SW 1271 (cell line): ENCODE measurements at regions not wholly inside any gene's neighbourhood (a gene's known extent, or its start where the extent isn't known, plus 50 kb on each side); places are given as distances from the start of the nearest gene placed in this dataset.

Experiments used
- DNase-seq, 2 experiments: peaks; one replicate each; lab custom pipeline; 2025; lab: John Stamatoyannopoulos, UW

DNA sequence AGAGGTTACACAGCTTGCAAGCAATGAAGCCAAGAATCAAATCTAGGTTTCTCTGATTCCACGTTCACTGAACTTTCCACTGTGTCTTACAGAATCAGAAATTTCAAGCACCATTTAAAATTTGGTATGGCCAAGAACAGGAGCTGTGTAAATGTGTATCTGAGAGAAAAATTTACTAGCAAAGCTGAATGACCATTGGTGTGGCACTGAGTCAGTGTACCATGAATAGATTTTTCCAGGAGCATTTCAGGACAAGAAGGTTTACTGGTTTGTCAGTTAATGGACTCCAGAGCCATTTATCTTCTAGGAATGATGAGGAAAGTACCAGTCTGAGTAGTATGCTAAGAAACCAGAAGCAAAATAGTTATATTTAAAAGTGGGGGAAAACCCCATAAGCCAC is 269.4 kb upstream of the FAT3 start:
- no peak for DNase-seq

GRCh38 chr11:91952056-91952455 is 272.6 kb upstream of the FAT3 start:
- DNase-seq: no peak

- no peak for DNase-seq
These were observed 277.3 kb upstream of the FAT3 start for GRCh38 chr11:91947215-91947820.

GRCh38 chr11:91946397-91946951 is 278.1 kb upstream of the FAT3 start:
- DNase-seq: no peak

DNA sequence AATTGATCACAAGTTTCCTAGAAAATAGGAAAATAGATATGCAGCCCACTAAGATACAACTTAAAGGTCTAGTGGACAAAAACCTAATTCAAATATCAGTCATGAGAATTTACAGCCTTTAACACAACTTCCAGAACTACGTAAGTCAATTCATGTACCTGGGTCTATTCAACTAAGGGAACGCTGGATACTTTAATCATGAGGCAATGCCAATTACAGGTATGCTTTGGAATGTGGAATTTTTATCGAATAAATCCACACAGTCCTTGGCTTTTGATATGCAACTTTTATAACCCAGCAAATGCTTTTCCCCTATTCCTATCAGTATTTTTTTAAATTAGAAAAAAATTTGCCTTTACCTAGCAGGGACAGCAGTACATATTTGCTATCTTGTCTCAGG is 289.5 kb upstream of the FAT3 start:
- DNase-seq: no peak

- no peak for DNase-seq
These were observed 292.3 kb upstream of the FAT3 start for GRCh38 chr11:91932151-91932821.

- no peak for DNase-seq
These were observed 297.2 kb upstream of the FAT3 start for GRCh38 chr11:91927448-91927847.

- no peak for DNase-seq
These were observed 297.7 kb upstream of the FAT3 start for GRCh38 chr11:91926965-91927364.

- DNase-seq: no peak
These were observed 301.8 kb upstream of the FAT3 start for GRCh38 chr11:91922846-91923245.

DNA sequence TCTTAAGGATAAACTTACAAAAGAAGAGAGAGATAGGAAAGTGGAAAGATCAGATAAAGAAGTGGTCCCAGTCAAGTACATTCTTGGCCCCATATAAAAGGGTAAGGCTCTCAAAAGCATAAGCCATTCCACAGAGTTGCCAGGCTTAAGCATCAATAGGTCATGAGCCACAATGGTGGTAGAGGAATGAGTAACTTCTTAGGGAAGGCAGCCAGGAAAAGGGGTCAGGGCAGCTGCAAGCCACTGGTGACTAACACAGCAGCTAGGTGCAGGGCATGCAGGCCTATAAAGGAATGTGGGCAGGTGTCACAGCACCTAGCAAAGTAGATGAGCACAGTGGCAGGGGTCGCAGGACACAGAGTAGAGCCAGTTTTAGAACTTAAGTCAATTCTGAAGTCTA is 302.6 kb upstream of the FAT3 start:
- no peak for DNase-seq

- no peak for DNase-seq
These were observed 311.2 kb upstream of the FAT3 start for GRCh38 chr11:91913407-91913806.

DNA sequence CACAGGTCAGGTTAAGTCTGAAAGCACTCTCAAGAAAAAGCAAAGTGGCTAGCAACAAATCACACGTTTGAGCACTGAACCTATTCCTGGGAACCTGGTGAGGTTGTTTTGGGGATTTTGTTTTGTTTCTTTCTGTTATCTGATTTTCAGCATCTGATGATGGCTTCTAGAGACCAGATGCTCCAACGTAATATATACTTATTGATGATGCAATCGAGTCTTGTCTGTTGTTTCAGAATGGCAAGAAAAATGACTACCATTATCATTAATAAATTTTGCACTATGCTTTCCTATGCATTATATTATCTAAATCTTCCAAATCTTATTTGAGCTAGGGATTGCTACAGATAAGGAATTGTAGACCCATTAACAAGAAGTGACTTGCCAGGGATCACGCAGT is 312.3 kb upstream of the FAT3 start:
- no peak for DNase-seq

- no peak for DNase-seq
These were observed 317.6 kb upstream of the FAT3 start for GRCh38 chr11:91906871-91907624.

GRCh38 chr11:91904792-91905785 is 319.5 kb upstream of the FAT3 start:
- DNase-seq: no peak

- DNase-seq: no peak
These were observed 322.3 kb upstream of the FAT3 start for GRCh38 chr11:91902312-91902711.

GRCh38 chr11:91880660-91881059 is 344.0 kb upstream of the FAT3 start:
- no peak for DNase-seq

DNA sequence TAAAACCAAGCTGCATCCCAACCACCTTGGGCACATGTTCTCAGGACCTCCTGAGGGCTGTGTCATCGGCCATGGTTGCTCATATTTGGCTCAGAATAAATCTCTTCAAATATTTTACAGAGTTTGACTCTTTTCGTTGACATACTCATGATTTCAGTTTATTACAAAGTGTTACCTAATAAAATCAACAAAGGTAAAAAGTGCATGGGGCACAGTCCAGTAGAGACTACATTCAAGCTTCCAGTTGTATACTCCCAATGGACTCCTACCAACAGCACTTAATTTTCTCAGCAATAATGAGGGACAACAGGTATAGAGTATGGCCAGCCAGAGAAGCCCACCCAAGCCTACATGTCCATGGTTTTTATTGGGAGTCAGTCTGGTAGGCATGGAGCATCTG is 347.9 kb upstream of the FAT3 start:
- DNase-seq: no peak

GRCh38 chr11:91872243-91872642 is 352.4 kb upstream of the FAT3 start:
- DNase-seq: no peak

DNA sequence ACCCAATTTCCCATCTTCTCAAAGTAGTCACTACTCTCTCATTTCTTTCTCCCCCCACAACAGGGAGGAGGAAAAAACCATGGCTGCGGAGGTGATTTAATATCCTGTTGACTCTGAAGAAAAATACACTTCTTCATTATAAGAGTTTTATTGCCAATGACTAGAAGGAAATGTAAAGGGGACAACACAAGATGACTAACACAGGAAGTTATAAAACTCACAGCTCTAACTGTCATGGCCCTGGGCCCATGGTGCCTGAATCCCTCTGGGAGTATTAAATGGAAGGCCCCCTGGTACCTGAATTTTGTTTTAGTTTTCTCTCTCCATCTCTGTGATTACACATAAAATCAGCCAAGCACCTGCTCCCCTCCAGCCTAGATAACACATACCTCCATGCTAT is 352.8 kb upstream of the FAT3 start:
- DNase-seq: no peak

DNA sequence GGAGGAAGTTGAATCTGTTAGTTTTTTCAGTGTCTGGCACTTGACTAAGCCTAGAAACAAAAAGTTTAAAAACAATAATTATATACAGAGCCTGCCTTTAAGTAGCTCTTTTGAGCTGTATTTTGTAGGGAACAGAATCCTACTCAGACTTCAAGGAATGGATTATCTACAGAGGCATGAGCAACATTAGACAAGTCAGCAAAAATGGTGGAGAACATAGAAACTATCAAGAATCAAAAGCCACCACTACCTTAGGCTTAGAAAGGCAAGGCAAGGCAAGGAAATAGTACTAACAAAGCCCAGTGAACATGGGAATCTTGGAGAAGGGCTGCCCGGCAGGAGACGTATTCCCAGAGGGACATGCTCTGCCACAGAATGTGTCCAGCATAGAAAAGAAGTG is 353.6 kb upstream of the FAT3 start:
- no peak for DNase-seq

DNA sequence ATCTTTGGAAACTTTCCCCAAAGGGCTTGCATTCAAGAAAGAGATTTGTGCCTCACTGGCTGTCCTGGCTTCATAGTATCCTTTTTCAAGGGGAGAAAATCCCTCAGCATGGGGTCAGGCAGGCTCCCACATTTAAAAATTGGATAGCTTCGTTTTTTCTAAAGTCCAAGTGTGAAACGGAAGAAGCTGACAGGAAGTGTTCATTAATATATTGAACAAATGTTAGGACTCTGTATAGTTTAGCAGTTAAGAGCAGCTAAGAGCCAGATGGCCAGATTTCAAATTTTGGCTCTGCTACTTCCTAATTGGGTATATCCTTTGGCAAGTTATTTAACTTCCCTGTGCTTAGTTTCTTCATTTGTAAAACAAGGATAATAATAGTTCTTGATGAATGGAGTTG is 354.9 kb upstream of the FAT3 start:
- no peak for DNase-seq

DNA sequence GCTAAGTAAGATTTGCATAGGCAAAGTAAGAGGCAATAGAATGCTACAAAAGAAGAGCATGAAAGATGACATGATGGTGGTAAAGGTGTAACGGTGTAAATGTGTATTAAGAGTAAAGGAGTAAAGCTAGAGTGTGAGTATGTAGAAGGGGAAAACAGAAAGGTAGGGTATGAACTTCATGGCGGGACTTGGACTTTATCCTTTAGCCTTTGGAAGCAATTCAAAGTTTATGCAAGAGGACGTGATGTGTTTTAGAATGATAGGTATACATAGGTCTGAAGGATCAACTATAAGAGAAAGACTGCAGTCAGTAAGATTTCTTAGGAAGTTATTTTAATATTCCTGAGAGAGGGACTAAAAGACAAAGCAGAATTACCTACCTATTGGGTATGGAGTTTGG is 358.0 kb upstream of the FAT3 start:
- no peak for DNase-seq
